NB4 (cell line): ENCODE measurements at regions not wholly inside any gene's neighbourhood (a gene's known extent, or its start where the extent isn't known, plus 50 kb on each side); places are given as distances from the start of the nearest gene placed in this dataset.

Experiments
- CTCF ChIP-seq: IDR thresholded peaks from one replicate; pipeline ENCODE4 v1.5.1; 2012; ENCODE audit warnings: low read depth, low read length
- MAX ChIP-seq: IDR thresholded peaks from 2 replicates; pipeline ENCODE4 v1.6.1; 2011; ENCODE audit warnings: low read depth, low read length
- MYC ChIP-seq: IDR thresholded peaks from 2 replicates; pipeline ENCODE4 v1.6.1; 2011; ENCODE audit warnings: low read depth, low read length
- POLR2A ChIP-seq: IDR thresholded peaks from 2 replicates; pipeline ENCODE4 v1.6.1; 2011; ENCODE audit warnings: mild to moderate bottlenecking; ENCODE audit not compliant: insufficient read length; ENCODE audit errors: extremely low read depth

- no peak for TF ChIP-seq CTCF
- no peak for TF ChIP-seq POLR2A
- TF ChIP-seq MYC = no peak
- no peak for TF ChIP-seq MAX
These were observed 679.9 kb downstream of the KCNA4 start for GRCh38 chr11:29336727-29337575.
